Kidney (tissue), 13 donors: ENCODE measurements at regions not wholly inside any gene's neighbourhood (a gene's known extent, or its start where the extent isn't known, plus 50 kb on each side); places are given as distances from the start of the nearest gene placed in this dataset.

ENCODE experiments used
- DNase-seq, 5 donors: peaks; one replicate each; pipeline ENCODE4 v3.0.0-alpha.2; 2013 to 2020
- FAIRE-seq: peaks from 2 replicates; lab custom pipeline; 2012; peaks lifted over from hg19 to GRCh38; lab: Jason Lieb, UNC
- H3K27ac ChIP-seq, 2 donors: one replicate each; pipeline ENCODE4 v1.7.0; 2013; ENCODE audit warnings: low read depth in 2 of 2, low read length in 2 of 2, inconsistent platforms in 1 of 2
- H3K27me3 ChIP-seq: one replicate; pipeline ENCODE4 v1.7.1; 2013; ENCODE audit warnings: low read length, inconsistent platforms; ENCODE audit not compliant: control insufficient read depth, insufficient read depth
- H3K36me3 ChIP-seq, 3 donors: one replicate each; pipeline versions ENCODE4 v1.7.0 to v1.7.1; 2013; ENCODE audit warnings: low read length in 3 of 3, control low read depth in 1 of 3, inconsistent platforms in 1 of 3; ENCODE audit not compliant: insufficient read depth in 3 of 3, control insufficient read depth in 2 of 3
- H3K4me1 ChIP-seq, 3 donors: one replicate each; pipeline versions ENCODE4 v1.7.0 to v1.7.1; 2013; ENCODE audit warnings: low read length in 3 of 3, inconsistent platforms in 1 of 3, low read depth in 1 of 3; ENCODE audit not compliant: control insufficient read depth in 2 of 3, insufficient read depth in 2 of 3
- H3K4me3 ChIP-seq, 3 donors: one replicate each; pipeline versions ENCODE4 v1.7.0 to v1.8.1; 2013; ENCODE audit warnings: low read length in 3 of 3, control low read depth in 1 of 3, inconsistent platforms in 1 of 3
- H3K9ac ChIP-seq, 3 donors: one replicate each; pipeline versions ENCODE4 v1.7.0 to v1.7.1; 2013; ENCODE audit warnings: low read length in 3 of 3, control low read depth in 1 of 3, inconsistent platforms in 1 of 3
- H3K9me3 ChIP-seq, 3 donors: one replicate each; pipeline versions ENCODE4 v1.7.0 to v1.7.1; 2013; ENCODE audit warnings: low read length in 3 of 3, control low read depth in 1 of 3, inconsistent platforms in 1 of 3; ENCODE audit not compliant: control insufficient read depth in 2 of 3, insufficient read depth in 1 of 3
- intact Hi-C: fragments of 100-400 bp; cut with DNase I; formaldehyde crosslinking; loops from one replicate; pipeline ENCODE4 v1.11.1; 2022
- TF ChIP-seq, protein P1 (sequence below): IDR thresholded peaks from 3 replicates; pipeline ENCODE4 v1.5.1; 2012; ENCODE audit warnings: mild to moderate bottlenecking, moderate library complexity, borderline replicate concordance; ENCODE audit not compliant: insufficient read depth; ENCODE audit errors: extremely low read depth
- donor health status: control.
- donor health status: control.
- donor health status: control.
- donor health status: control.
- donor health status: control.
- donor health status: DM: yes; HTN: yes; CAD: no.
- donor health status: Normal renal cell carcinoma (clear cell type).

DNA sequence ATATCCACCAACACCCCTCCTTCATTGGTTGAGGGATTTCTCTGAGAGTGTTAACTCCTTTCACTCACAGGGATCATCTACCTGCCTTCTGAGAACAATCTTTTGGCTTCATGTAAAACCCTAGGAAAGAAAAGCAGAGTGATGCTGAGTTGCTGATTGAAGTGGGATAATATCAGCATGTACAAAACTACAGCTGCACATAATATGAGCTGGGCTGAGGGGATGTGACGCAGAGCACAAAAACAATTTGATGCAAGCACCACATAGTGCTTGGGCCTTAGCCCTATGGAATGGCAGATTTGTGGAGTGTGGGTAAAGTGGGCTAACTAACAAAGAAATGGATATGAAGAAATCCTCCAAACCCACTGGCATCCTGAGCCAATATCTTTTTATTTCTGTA, 267.6 kb upstream of the KCNH8 start:
- no peak overlapping the region for H3K4me3 ChIP-seq
- no peaks in the 10 kb centered on the region for H3K36me3 ChIP-seq
- no peaks in the 10 kb centered on the region for H3K27me3 ChIP-seq
- no peak overlapping the region for H3K27ac ChIP-seq
- no peak overlapping the region for H3K9ac ChIP-seq
- intact Hi-C loops: no loop called here
- H3K4me1 ChIP-seq: no peaks in the 10 kb centered on the region
- no peak for DNase-seq
- FAIRE-seq: no peak
- TF ChIP-seq, protein P1, sequence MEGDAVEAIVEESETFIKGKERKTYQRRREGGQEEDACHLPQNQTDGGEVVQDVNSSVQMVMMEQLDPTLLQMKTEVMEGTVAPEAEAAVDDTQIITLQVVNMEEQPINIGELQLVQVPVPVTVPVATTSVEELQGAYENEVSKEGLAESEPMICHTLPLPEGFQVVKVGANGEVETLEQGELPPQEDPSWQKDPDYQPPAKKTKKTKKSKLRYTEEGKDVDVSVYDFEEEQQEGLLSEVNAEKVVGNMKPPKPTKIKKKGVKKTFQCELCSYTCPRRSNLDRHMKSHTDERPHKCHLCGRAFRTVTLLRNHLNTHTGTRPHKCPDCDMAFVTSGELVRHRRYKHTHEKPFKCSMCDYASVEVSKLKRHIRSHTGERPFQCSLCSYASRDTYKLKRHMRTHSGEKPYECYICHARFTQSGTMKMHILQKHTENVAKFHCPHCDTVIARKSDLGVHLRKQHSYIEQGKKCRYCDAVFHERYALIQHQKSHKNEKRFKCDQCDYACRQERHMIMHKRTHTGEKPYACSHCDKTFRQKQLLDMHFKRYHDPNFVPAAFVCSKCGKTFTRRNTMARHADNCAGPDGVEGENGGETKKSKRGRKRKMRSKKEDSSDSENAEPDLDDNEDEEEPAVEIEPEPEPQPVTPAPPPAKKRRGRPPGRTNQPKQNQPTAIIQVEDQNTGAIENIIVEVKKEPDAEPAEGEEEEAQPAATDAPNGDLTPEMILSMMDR: no peak
- no peaks in the 10 kb centered on the region for H3K9me3 ChIP-seq

DNA sequence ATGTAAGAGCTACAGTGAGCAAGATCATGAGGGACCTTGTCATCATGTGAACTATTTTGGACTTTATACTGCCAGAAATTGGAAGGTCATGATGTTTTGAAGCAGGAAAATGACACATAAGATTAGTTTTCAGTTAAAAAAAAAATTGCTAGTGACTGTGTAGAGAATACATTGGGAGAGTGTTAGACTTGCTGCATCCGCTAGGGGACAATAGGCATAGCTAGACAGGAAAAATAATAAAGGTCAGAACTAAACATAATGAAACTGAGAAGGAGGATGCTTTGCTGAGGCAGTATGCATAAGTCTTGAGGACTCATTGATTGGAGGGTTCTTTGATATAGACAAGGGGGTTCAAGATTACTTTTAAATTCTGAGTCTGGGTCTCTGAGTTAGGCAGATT, 275.8 kb upstream of the KCNH8 start:
- Histone ChIP-seq H3K9ac (no peak overlapping the region), H3K4me3 (no peak overlapping the region), H3K4me1 (no peaks in the 10 kb centered on the region), H3K36me3 (no peaks in the 10 kb centered on the region), H3K9me3 (no peaks in the 10 kb centered on the region), H3K27ac (no peak overlapping the region), H3K27me3 (no peaks in the 10 kb centered on the region)
- DNase-seq: no peak
- TF ChIP-seq, protein P1: no peak
- FAIRE-seq: no peak
- intact Hi-C loops: no loop called here

DNA sequence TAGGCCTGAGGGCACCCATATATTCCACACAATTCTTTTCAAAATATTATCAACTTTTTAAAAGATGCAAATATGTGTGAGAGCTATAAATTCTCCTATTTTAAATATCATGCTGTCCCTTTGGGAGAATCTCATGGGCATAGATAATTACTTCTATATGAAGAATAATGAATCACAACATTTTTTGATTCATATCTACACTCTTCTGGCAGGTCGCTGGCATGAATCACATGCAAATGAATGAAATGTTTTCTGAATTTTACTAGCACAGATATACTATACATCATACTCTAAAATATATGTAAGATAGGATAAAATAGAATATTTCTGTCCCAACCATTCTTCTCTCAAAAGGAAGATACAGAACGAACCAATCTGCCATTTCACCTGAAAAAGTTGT, 277.7 kb upstream of the KCNH8 start:
- Histone ChIP-seq H3K9ac (no peak overlapping the region), H3K27me3 (no peaks in the 10 kb centered on the region), H3K4me1 (no peaks in the 10 kb centered on the region), H3K4me3 (no peak overlapping the region), H3K27ac (no peak overlapping the region), H3K36me3 (no peaks in the 10 kb centered on the region), H3K9me3 (no peaks in the 10 kb centered on the region)
- intact Hi-C loops: no loop called here
- FAIRE-seq (no peak), DNase-seq (no peak)
- TF ChIP-seq, protein P1: no peak

DNA sequence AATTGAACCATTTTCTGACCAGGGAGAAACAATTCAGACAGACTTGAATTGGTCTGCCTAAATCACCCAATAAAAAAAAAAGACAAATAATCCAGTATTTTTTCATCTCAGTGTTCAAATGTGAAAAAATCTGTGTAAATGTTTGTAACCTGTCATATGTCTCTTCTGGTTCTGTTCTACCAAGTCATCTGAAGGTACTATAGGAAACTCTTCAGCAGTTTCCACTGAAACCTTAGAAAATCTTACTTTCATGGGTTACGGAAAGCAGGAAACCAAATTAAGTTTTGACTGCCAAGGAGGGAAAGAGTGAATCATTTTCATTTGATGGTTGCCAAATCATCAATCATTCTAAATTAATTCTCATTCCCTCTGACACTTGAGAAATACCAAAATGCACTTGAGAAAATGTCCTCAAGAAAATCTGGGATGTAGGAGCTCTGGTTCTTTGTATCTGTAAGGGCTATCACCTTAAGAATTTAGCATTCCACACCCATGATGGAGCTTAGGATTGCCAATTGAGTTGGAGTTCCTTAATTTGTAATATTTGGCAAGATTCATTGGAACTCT, 278.2 kb upstream of the KCNH8 start:
- DNase-seq: no peak
- no peak overlapping the region for H3K9ac ChIP-seq
- H3K27ac ChIP-seq: no peak overlapping the region
- no peaks in the 10 kb centered on the region for H3K9me3 ChIP-seq
- intact Hi-C loops: no loop called here
- no peaks in the 10 kb centered on the region for H3K36me3 ChIP-seq
- H3K4me3 ChIP-seq: no peak overlapping the region
- TF ChIP-seq, protein P1: no peak
- no peaks in the 10 kb centered on the region for H3K27me3 ChIP-seq
- FAIRE-seq: no peak
- H3K4me1 ChIP-seq: no peaks in the 10 kb centered on the region
